NCI-H187 treated with DMSO at 0.1 percent for 48 hours (cell line): ENCODE measurements at regions not wholly inside any gene's neighbourhood (a gene's known extent, or its start where the extent isn't known, plus 50 kb on each side); places are given as distances from the start of the nearest gene placed in this dataset.
"Not testable (repeated sequence)": the region's sequence is repeated elsewhere in the genome, so short reads cannot be mapped to it uniquely, and the experiment has no call there.

ENCODE experiments used
- DNase-seq: peaks from one replicate; lab custom pipeline; 2025; lab: John Stamatoyannopoulos, UW

- DNase-seq, result no peak
Measured at GRCh38 chr12:34303091-34303870, 281.0 kb downstream of the ALG10 start.

GRCh38 chr12:34304001-34304400 is 281.7 kb downstream of the ALG10 start:
- no peak for DNase-seq

DNA sequence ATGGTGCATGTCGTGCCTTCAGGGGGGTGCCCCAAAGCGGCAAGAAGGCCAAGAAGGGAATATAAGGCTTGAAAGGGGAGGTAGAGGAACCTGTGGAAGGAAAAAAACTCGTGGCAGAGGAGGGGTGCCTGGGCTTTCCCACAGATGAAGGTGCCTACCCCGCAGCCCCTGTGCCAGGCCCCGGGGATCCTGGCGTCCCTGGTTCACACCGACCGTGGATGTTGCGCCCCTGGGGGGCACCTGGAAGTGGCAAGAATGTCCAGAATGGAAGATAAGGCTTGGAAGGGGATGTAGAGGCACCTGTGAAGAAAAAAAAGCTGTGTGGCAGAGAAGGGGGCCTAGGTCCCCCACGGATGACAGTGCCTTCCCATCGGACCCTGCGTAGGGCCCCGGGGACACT is 282.2 kb downstream of the ALG10 start:
- DNase-seq, result no peak

DNA sequence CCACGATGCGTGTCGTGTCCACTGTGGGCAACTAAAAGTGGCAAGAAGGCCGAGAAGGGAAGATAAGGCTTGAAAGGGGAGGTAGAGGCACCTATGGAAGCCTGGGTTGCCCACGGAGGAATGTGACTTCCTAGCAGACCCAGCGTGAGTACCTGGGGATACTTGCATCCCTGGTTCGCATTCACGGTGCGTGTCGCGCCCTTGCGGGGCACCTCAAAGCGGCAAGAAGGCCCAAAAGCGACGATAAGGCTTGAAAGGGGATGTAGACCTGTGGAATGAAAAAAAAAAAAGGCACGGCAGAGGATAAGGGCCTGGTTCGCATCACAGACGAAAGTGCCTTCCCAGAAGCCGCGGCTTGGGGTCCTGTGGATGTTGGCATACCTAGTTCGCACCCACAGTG is 282.9 kb downstream of the ALG10 start:
- DNase-seq, result no peak

- no peak for DNase-seq
Measured at GRCh38 chr12:34306133-34306830, 284.0 kb downstream of the ALG10 start.

- DNase-seq, result not testable (repeated sequence)
Measured at GRCh38 chr12:34309806-34310804, 287.8 kb downstream of the ALG10 start.

DNA sequence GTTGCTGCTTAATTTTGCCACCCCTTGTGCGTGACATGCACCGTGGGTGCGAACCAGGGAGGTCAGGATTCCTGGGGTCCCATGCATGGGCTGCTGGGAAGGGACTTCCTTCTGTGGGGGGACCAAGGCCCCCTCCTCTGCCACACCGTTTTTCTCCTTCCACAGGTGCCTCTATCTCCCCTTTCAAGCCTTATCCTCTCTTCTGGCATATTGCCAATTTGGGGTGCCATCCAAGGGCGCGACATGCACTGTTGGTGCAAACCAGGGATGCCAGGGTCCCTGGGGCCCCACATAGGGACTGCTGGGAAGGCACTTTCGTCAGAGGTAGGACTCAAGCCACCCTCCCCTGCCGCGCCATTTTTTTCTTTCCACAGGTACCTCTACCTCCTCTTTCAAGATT is 289.0 kb downstream of the ALG10 start:
- DNase-seq, result no peak

DNA sequence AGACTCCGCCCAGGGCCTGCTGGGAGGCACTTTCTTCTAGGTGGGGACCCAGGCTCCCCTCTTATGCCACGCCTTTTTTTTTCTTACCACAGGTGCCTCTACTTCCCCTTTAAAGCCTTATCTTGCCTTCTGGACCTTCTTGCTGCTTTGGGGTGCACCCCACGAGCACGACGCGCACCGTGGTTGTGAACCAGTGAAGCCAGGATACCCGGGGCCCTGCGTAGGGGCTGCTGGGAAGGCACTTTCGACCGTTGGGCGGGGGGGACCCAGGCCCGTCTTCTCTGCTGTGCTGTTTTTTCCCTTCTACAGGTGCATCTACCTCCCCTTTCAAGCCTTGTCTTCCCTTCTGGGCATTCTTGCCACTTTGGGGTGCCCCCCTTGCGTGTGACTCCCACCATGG is 305.4 kb downstream of the ALG10 start:
- DNase-seq, result no peak

- no peak for DNase-seq
Measured at GRCh38 chr12:34333337-34333736, 311.0 kb downstream of the ALG10 start.

DNA sequence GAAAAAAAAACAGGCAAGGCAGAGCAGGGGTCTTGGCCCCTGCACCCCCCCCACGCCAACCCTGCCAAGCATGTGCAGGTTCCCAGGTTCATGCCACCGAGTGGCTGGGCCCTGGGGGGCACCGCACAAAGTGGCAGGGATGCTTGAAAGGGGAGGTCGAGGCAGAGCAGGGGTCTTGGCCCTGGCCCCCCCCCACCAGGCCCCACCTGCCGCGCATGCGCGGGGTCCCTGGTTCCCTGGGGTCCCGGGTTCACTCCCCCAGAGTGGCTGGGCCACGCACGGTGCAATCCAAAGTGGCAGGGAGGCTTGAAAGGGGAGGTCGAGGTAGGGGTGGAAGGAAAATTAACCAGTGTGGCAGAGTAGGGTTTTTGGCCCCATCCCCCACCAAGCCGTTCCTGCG is 312.2 kb downstream of the ALG10 start:
- no peak for DNase-seq

DNA sequence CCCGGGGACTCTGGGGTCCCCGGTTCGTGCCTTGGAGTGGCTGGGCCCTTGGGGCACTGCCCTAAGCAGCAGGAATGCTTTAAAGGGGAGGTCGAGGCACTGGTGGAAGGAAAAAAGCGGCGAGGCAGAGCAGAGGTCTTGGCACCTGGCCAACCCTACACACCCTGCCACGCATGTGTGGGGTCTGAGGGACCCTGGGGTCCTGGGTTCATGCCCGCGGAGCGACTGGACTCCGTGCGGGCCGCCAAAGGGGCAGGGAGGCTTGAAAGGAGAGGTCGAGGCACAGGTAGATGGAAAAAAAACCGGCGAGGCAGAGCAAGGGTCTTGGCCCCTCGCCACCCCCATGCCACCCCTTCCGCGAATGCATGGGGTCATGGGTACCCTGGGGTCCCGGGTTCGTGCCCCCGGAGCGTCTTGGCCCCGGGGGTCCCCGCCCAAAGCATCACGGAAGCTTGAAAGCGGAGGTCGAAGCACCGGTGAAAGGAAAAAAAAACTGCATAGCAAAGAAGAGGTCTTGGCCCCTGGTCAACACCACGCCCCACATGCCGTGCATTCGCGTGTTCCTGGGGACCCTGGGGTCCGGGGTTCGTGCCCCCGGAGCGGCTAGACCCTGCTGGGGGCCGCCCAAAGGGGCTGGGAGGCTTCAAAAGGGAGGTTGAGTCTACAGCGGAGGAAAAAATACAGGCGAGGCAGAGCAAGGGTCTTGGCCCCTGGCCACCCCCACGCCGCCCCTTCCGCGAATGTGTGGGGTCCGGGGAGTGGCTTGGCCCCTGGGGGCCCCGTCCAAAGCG is 312.9 kb downstream of the ALG10 start:
- DNase-seq, result no peak

GRCh38 chr12:34335819-34336262 is 313.5 kb downstream of the ALG10 start:
- no peak for DNase-seq

GRCh38 chr12:34336619-34337465 is 314.5 kb downstream of the ALG10 start:
- DNase-seq, result no peak

- no peak for DNase-seq
Measured at GRCh38 chr12:34338751-34339150, 316.5 kb downstream of the ALG10 start.

- DNase-seq, result no peak
Measured at GRCh38 chr12:34339922-34340321, 317.6 kb downstream of the ALG10 start.

- no peak for DNase-seq
Measured at GRCh38 chr12:34340534-34341361, 318.5 kb downstream of the ALG10 start.

DNA sequence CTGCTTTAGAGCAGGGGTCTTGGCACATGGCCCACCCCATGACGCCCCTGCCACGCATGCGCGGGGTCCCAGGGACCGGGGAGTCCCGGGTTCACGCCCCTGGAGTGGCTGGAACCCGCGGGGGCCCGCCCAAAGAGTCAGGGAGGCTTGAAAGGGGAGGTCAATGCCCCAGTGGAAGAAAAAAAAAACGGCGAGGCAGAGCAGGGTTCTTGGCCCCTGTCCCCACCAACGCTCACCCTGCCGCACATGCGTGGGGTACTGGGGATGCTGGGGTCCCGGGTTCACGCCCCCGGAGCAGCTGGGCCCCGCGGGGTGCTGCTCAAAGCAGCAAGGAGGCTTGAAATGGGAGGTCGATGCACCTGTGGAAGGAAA is 319.1 kb downstream of the ALG10 start:
- DNase-seq, result no peak

DNA sequence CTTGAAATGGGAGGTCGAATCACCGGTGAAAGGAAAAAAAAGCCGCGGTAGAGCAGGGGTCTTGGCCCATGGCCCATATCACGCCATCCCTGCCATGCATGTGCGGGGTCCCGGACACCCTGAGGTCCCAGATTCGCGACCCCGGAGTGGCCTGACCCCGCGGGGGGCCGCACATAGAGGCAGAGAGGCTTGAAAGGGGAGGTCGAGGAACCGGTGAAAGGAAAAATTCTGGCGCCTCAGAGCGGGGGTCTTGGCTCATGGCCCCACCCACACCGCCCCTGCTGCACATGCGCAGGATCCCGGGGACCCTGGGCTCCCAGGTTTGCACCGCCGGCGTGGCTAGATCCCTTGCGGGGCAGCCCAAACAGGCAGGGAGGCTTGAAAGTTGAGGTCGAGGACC is 319.8 kb downstream of the ALG10 start:
- DNase-seq, result no peak

DNA sequence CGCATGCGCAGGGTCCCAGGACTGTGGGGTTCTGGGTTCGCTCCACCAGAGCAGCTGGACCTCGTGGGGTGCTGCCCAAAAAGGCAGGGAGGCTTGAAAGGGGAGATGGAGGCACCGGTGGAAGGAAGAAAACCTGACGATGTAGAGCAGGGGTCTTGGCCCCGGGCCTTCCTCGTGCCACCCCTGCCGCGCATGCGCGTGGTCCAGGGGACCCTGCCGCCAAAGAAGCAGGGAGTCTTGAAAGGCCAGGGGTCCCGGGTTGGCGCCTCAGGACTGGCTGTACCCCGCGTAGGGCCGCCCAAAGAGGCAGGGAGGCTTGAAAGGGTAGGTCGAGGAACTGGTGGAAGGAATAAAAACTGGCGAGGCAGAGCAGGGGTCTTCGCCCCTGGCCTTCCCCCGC is 321.0 kb downstream of the ALG10 start:
- no peak for DNase-seq

- DNase-seq, result no peak
Measured at GRCh38 chr12:34343766-34344165, 321.5 kb downstream of the ALG10 start.
